Femur (tissue), 1 donor: ENCODE measurements at regions not wholly inside any gene's neighbourhood (a gene's known extent, or its start where the extent isn't known, plus 50 kb on each side); places are given as distances from the start of the nearest gene placed in this dataset.

ENCODE experiments used
- DNase-seq: peaks from one replicate; pipeline ENCODE4 v3.0.0-alpha.2; 2017

DNA sequence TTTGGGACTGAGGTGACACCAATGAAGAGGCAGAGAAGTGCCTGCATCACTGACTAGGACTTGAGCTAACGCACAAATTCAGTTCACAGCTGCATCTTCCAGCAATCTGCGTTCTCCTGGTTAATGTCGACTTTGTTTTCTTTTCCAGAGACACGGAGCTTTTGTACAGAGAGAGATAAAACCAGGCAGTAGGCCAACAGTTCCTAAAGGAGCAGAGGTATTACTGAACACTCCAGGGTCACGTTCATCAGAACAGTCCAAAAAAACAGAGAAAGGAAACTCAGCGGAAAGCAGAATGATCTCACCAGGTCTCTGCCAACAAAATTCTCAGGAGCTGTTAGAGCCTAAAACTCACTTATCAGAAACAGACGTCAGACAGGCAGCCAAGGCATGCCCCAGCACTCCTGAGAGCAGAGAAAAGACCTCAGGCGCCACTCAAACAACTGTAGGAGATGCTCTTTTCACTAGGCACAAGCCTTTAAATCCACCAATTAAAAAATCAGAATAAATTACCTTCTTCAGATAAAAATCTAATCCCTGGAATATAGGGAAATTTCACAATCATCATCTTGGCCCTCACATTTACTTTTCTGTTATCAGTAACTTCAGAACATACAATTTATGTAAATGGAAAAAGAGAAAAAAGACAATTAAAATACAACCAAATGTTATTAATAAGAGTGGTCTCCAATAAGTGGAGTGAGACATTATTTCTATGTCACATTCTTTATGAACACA, 95.9 kb upstream of the SPTBN1 start:
- DNase-seq, result peak; percentile 74

- no peak for DNase-seq
Observed at GRCh38 chr2:54364409-54364808, 91.7 kb upstream of the SPTBN1 start.

DNA sequence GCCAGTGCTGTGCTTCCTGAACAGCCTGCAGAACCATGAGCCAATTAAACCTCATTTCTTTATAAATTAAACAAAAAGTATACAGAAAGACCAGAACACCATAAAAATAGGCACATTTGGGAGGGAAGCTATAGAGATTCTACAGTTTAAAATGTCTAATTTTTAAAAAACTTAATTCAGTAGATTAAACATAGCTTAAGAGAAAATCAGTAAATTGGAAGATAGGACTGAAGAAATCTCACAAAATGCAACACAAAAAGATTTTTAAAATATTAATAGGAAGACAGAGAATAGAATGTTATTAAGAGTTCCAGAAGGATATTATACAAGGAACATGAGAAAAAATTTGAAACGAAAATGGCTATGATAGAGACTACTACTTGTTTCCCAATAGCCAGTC, 90.5 kb upstream of the SPTBN1 start:
- no peak for DNase-seq

DNA sequence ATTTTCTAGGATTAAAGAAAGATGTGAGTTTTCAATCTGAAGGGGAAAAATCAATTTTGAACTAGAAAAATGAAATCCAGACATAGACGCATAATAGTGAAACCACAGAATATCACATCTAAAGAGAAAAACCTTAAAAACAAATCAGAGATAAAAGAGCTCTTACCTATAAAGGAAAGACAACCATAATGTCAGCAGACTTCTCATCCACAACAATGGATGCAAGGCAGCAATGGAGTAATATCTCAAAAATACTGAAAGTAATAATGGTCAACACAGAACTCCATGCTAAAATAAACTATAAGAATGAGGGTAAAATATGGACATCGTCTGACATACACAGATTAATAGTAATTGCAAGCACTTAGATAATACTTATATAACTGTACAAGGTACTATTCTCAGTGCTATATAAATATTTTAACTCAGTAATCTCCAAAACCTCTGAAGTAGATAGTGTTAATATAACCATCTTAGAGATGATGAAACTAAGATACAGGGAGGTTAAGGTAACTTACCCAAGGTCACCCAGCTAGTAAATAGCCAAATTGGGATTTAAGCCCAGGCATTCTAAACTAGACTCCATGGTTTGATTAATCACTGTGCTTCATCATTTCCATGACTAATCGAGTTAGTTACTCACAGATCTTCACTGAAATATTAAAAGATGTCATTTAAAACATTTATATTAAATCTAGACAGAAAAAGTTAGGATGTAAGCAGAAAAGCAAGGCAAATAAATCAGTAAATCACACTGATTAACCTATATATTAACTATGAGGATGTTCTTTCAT, 89.4 kb upstream of the SPTBN1 start:
- no peak for DNase-seq

GRCh38 chr2:54370405-54371104, 85.6 kb upstream of the SPTBN1 start:
- DNase-seq, result no peak

GRCh38 chr2:54371460-54372065, 84.6 kb upstream of the SPTBN1 start:
- peak; percentile 83 for DNase-seq

- no peak for DNase-seq
Observed at GRCh38 chr2:54372361-54372760, 83.8 kb upstream of the SPTBN1 start.

- no peak for DNase-seq
Observed at GRCh38 chr2:54373855-54374254, 82.3 kb upstream of the SPTBN1 start.

GRCh38 chr2:54374591-54375364, 81.3 kb upstream of the SPTBN1 start:
- no peak for DNase-seq

GRCh38 chr2:54377451-54377850, 78.7 kb upstream of the SPTBN1 start:
- no peak for DNase-seq

DNA sequence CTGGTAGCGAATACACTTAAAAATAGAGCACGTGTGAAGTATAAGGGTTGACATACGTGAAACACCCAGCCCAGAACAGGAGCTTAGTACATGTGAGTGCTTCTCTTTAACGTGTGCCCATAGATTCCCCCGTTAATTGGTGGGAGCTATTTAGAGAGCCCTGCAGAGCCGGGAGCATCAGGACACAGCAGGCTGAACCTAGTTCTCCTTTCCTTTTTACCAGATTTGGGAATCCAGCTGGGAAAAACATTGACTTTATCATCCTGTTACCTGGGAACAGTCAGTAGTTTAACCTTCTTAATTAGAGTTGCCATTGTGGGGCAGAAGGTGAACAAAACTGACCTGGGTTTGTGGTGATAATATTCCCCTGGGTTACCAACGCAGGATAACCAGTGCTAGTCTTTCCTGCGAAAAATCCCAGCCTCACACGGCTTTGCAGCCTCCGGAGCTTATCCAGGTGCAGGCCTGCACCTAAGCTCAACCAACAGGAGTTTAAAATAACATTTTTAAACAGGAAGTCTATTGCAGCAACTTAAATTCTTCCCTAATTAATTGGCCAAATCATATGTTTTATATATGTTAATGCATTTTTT, 78.1 kb upstream of the SPTBN1 start:
- DNase-seq, result no peak

GRCh38 chr2:54380670-54381069, 75.5 kb upstream of the SPTBN1 start:
- no peak for DNase-seq

DNA sequence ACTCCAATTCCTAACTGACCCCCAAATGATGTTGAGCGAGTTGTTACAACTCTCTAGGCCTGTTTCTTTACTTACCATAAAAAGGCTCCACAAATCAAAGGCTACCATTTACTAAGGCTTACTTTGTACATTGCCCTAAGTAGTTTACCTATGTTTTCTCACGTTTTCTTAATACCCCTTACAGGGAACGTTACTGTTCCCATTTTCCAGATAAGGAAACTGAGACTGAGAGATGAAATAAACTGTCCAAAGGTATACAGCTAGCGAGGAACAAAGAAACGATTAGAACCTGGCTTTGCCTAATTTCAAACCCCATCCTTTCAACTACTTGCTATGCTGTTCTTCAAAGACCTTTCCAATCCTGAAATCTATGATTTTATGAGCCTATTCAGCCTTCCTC, 74.8 kb upstream of the SPTBN1 start:
- no peak for DNase-seq

DNA sequence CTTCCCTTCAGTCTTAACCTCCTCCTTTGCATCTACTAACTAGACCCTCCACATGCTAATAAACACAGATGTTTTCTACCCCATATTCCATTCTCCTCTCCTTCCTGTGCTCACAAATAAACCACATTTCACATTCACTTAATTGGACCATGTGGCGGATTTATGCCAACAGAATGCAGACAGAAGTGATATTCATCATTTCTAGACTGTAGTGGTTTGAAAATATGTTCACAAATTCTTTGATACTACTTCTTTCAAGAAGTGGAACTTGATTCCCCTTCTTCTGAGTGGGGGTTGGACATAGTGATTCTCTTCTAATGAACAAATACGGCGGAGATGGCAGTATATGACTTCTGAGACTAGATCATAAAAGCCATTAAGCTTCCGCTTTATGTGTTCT, 73.5 kb upstream of the SPTBN1 start:
- DNase-seq, result no peak

GRCh38 chr2:54384301-54385203, 71.6 kb upstream of the SPTBN1 start:
- peak; percentile 39 for DNase-seq

DNA sequence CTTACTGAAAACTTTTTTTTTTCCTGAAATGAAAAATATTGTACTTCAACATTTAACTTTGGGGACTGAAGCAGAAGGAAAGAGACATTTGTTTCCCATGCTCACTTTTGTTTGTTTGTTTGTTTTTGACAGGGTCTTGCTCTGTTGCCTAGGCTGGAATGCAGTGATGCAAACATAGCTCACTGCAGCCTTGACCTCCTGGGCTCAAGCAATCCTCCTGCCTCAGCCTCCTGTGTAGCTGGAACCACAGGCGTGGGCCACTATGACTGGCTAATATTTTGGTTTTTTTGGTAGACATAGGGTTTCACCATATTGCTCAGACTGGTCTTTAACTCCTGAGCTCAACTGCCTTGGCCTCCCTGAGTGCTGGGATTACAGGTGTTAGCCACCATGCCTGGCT, 70.9 kb upstream of the SPTBN1 start:
- no peak for DNase-seq

DNA sequence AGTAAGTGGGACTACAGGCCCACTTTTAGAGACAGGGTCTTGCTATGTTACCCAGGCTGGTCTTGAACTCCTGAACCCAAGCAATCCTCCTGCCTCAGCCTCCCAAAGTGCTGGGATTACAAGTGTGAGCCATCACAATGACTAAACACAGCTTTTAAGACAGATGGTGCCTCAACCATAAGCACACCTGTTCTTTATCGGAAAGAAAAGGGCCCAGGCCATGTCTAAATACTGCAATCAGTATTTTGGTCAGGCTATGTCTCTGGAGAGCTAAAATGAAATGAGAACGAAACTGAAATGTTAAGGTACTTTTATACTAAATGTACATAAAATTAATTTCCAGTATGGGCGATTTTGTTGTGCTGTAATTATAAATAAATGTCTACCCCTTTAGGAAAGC, 69.5 kb upstream of the SPTBN1 start:
- no peak for DNase-seq

DNA sequence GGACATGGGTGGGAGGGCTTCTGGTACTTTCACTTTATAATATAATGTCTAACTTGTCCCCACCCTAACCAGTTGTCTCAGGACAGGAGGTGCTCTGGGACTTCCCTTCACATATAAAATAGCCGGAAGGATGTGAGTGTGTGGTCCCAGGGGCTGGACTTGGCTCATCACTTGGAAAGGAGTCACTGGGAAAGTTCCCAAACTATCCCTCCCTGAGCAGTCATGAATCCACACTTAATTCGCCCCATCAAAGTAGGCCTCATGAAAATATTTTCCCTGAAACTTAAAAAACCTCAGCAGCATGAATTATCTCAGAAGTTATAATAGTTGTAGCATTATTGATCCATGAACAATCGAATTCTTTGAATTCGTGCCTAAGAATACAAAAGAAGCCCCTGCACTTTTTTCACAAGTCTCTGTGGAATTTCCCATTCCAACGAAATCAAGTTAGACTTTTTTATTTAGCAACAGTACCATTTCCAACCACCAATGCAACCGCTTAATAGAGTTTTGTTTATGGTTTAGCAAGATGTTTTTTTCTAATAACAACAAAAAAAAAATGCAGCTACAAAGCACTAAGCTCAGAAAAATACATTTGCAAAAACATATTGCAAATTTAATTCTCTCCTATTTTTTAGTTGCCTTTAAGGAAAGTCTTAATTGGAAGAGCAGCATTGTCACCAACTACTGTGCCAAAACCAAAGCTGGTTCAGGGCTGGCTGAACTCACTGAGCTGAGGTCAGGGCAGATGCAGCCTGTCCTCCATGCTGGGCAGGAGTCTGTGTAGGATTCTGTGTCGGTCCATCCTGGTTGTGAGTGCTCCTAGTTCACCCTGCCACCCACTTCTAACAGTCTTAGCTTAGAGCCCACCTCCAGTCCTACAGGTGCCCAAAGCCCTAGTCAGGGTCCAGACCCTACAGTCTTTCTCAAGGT, 68.8 kb upstream of the SPTBN1 start:
- peak; percentile 71 for DNase-seq

DNA sequence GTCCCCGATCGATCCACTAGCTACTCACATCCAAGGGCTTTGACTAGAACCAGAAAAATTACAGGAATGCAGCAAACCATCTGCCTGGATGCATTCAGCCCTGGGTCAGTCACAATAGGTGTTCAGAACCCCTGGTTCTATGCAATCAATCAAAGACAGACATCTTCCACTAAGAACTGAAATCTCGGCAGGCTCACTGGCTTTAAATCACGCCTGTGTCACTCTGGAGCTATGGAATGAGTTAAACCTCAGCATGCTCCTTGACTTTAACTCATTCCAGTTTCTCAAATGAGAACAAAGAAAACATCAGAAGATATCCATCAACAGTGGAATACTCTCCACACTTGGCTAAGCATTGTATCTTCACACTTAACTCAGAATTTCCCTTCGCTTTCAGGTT, 68.1 kb upstream of the SPTBN1 start:
- no peak for DNase-seq
